ENCODE measurements at regions not wholly inside any gene's neighbourhood (a gene's known extent, or its start where the extent isn't known, plus 50 kb on each side); places are given as distances from the start of the nearest gene placed in this dataset.

GRCh38 chr15:70435872-70436271 lies 327.5 kb downstream of the UACA start:
- Histone ChIP-seq H3K9me3 (ENCODE audit: control insufficient read depth in 1 of 2, insufficient read depth in 1 of 2, low read depth in 1 of 2, low read length in 2 of 2) (no peaks in the 10 kb centered on the region), H2AFZ (ENCODE audit: low read depth, low read length, poor library complexity, severe bottlenecking) (no peak overlapping the region), H4K20me1 (ENCODE audit: insufficient read depth) (no peaks in the 10 kb centered on the region), H3K27ac (ENCODE audit: low read depth, low read length) (no peak overlapping the region), H3K9ac (ENCODE audit: low read length) (no peak overlapping the region), H3K79me2 (ENCODE audit: insufficient read depth, low read length) (no peaks in the 10 kb centered on the region), H3K27me3 (ENCODE audit: insufficient read depth, low read length) (no peaks in the 10 kb centered on the region), H3K4me3 (replicated peaks in 1 of 2; ENCODE audit: low read depth in 1 of 2, low read length in 2 of 2) (no peak overlapping the region), H3K4me2 (ENCODE audit: low read length) (no peak overlapping the region), H3K4me1 (ENCODE audit: control insufficient read depth in 1 of 2, insufficient read depth in 2 of 2, low read length in 2 of 2) (no peaks in the 10 kb centered on the region), H3K9me2 (ENCODE audit: insufficient read depth) (no peaks in the 10 kb centered on the region), H3K36me3 (ENCODE audit: control insufficient read depth in 1 of 2, insufficient read depth in 2 of 2, low read length in 2 of 2) (no peaks in the 10 kb centered on the region)
- ATAC-seq: no peak
- RAD21 ChIA-PET (ENCODE audit: low non-redundant PET in 1 of 2, low total read pairs in 2 of 2, uncharacterized antibody in 2 of 2, unreplicated experiment in 2 of 2): no interaction called here
- DNase-seq (ENCODE audit: low read depth, low spot score): no peak
- POLR2A ChIA-PET: no interaction called here
- BruUV-seq (replicated peaks): no TSS peak
- CTCF ChIA-PET: no interaction called here
- TF ChIP-seq POLR2A (IDR thresholded peaks at IDR 0.05; ENCODE audit: borderline replicate concordance, extremely low read depth, insufficient read depth, insufficient read length) (no peak), RAD21 (IDR thresholded peaks at IDR 0.05; ENCODE audit: low read depth) (no peak), ZNF274 (IDR thresholded peaks at IDR 0.05; ENCODE audit: low read depth, low read length) (no peak), SP1 (IDR thresholded peaks at IDR 0.05; ENCODE audit: low read depth) (no peak), SRF (IDR thresholded peaks at IDR 0.05; ENCODE audit: low read depth) (no peak)
- TF ChIP-seq, protein P1, sequence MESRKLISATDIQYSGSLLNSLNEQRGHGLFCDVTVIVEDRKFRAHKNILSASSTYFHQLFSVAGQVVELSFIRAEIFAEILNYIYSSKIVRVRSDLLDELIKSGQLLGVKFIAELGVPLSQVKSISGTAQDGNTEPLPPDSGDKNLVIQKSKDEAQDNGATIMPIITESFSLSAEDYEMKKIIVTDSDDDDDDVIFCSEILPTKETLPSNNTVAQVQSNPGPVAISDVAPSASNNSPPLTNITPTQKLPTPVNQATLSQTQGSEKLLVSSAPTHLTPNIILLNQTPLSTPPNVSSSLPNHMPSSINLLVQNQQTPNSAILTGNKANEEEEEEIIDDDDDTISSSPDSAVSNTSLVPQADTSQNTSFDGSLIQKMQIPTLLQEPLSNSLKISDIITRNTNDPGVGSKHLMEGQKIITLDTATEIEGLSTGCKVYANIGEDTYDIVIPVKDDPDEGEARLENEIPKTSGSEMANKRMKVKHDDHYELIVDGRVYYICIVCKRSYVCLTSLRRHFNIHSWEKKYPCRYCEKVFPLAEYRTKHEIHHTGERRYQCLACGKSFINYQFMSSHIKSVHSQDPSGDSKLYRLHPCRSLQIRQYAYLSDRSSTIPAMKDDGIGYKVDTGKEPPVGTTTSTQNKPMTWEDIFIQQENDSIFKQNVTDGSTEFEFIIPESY (IDR thresholded peaks at IDR 0.05; ENCODE audit: extremely low read depth, insufficient replicate concordance, low read length): no peak
- intact Hi-C loops (cut with micrococcal nuclease): no loop called here

GRCh38 chr15:70435369-70435768 lies 328.0 kb downstream of the UACA start:
- Histone ChIP-seq H3K4me2 (ENCODE audit: low read length) (no peak overlapping the region), H4K20me1 (ENCODE audit: insufficient read depth) (no peaks in the 10 kb centered on the region), H3K9me3 (ENCODE audit: control insufficient read depth in 1 of 2, insufficient read depth in 1 of 2, low read depth in 1 of 2, low read length in 2 of 2) (no peaks in the 10 kb centered on the region), H3K79me2 (ENCODE audit: insufficient read depth, low read length) (no peaks in the 10 kb centered on the region), H3K36me3 (ENCODE audit: control insufficient read depth in 1 of 2, insufficient read depth in 2 of 2, low read length in 2 of 2) (no peaks in the 10 kb centered on the region), H3K27ac (ENCODE audit: low read depth, low read length) (no peak overlapping the region), H3K4me1 (ENCODE audit: control insufficient read depth in 1 of 2, insufficient read depth in 2 of 2, low read length in 2 of 2) (no peaks in the 10 kb centered on the region), H3K9me2 (ENCODE audit: insufficient read depth) (no peaks in the 10 kb centered on the region), H3K9ac (ENCODE audit: low read length) (no peak overlapping the region), H3K4me3 (replicated peaks in 1 of 2; ENCODE audit: low read depth in 1 of 2, low read length in 2 of 2) (no peak overlapping the region), H2AFZ (ENCODE audit: low read depth, low read length, poor library complexity, severe bottlenecking) (no peak overlapping the region), H3K27me3 (ENCODE audit: insufficient read depth, low read length) (no peaks in the 10 kb centered on the region)
- ATAC-seq: no peak
- ChIA-PET CTCF (no interaction called here), POLR2A (no interaction called here), RAD21 (ENCODE audit: low non-redundant PET in 1 of 2, low total read pairs in 2 of 2, uncharacterized antibody in 2 of 2, unreplicated experiment in 2 of 2) (no interaction called here)
- BruUV-seq (replicated peaks): no TSS peak
- intact Hi-C loops (cut with micrococcal nuclease): no loop called here
- DNase-seq (ENCODE audit: low read depth, low spot score): no peak
- TF ChIP-seq EZH2 (IDR thresholded peaks at IDR 0.05): no peak
- TF ChIP-seq, protein P2, sequence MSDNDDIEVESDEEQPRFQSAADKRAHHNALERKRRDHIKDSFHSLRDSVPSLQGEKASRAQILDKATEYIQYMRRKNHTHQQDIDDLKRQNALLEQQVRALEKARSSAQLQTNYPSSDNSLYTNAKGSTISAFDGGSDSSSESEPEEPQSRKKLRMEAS (IDR thresholded peaks at IDR 0.05): no peak
- TF ChIP-seq CBX3 (IDR thresholded peaks at IDR 0.05; ENCODE audit: low read depth): no peak
- no peak for TF ChIP-seq SIN3A (IDR thresholded peaks at IDR 0.05; ENCODE audit: low read depth)
- TF ChIP-seq, protein P3, sequence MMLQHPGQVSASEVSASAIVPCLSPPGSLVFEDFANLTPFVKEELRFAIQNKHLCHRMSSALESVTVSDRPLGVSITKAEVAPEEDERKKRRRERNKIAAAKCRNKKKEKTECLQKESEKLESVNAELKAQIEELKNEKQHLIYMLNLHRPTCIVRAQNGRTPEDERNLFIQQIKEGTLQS (IDR thresholded peaks at IDR 0.05): no peak
- no peak for TF ChIP-seq YY1 (IDR thresholded peaks at IDR 0.05; ENCODE audit: extremely low read depth, insufficient replicate concordance, low read depth, low read length)
- TF ChIP-seq SP1 (IDR thresholded peaks at IDR 0.05; ENCODE audit: low read depth): no peak
- no peak for TF ChIP-seq SRF (IDR thresholded peaks at IDR 0.05; ENCODE audit: low read depth)
- TF ChIP-seq JUND (IDR thresholded peaks at IDR 0.05): no peak
- TF ChIP-seq, protein P4, sequence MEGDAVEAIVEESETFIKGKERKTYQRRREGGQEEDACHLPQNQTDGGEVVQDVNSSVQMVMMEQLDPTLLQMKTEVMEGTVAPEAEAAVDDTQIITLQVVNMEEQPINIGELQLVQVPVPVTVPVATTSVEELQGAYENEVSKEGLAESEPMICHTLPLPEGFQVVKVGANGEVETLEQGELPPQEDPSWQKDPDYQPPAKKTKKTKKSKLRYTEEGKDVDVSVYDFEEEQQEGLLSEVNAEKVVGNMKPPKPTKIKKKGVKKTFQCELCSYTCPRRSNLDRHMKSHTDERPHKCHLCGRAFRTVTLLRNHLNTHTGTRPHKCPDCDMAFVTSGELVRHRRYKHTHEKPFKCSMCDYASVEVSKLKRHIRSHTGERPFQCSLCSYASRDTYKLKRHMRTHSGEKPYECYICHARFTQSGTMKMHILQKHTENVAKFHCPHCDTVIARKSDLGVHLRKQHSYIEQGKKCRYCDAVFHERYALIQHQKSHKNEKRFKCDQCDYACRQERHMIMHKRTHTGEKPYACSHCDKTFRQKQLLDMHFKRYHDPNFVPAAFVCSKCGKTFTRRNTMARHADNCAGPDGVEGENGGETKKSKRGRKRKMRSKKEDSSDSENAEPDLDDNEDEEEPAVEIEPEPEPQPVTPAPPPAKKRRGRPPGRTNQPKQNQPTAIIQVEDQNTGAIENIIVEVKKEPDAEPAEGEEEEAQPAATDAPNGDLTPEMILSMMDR (IDR thresholded peaks at IDR 0.05 in 2 of 3, conservative IDR thresholded peaks at IDR 0.05 in 1 of 3; ENCODE audit: borderline replicate concordance in 1 of 3, insufficient read depth in 1 of 3, low read depth in 2 of 3, low read length in 2 of 3): no peak
- TF ChIP-seq ELF1 (IDR thresholded peaks at IDR 0.05; ENCODE audit: borderline replicate concordance, low read depth): no peak
- no peak for TF ChIP-seq FOSL1 (IDR thresholded peaks at IDR 0.05; ENCODE audit: low read depth)
- no peak for TF ChIP-seq RAD21 (IDR thresholded peaks at IDR 0.05; ENCODE audit: low read depth)
- TF ChIP-seq POLR2A (IDR thresholded peaks at IDR 0.05; ENCODE audit: borderline replicate concordance, extremely low read depth, insufficient read depth, insufficient read length): no peak
- TF ChIP-seq CEBPB (IDR thresholded peaks at IDR 0.05; ENCODE audit: low read depth): no peak
- no peak for TF ChIP-seq ZNF274 (IDR thresholded peaks at IDR 0.05; ENCODE audit: low read depth, low read length)
- TF ChIP-seq EZH2phosphoT487 (IDR thresholded peaks at IDR 0.05; ENCODE audit: borderline replicate concordance): no peak
